Limb (tissue), 2 donors: ENCODE measurements at regions not wholly inside any gene's neighbourhood (a gene's known extent, or its start where the extent isn't known, plus 50 kb on each side); places are given as distances from the start of the nearest gene placed in this dataset.
"Not testable (repeated sequence)": the region's sequence is repeated elsewhere in the genome, so short reads cannot be mapped to it uniquely, and the experiment has no call there.

Experiments used
- DNase-seq, 2 donors: peaks; one replicate each; pipeline ENCODE4 v3.0.0-alpha.2; 2016; ENCODE audit errors: extremely low spot score in 2 of 2

GRCh38 chr5:177863822-177864446 is 81.2 kb upstream of the FAM153A start:
- not testable (repeated sequence) for DNase-seq

GRCh38 chr5:177857642-177858200 is 75.0 kb upstream of the FAM153A start:
- DNase-seq: not testable (repeated sequence)

DNA sequence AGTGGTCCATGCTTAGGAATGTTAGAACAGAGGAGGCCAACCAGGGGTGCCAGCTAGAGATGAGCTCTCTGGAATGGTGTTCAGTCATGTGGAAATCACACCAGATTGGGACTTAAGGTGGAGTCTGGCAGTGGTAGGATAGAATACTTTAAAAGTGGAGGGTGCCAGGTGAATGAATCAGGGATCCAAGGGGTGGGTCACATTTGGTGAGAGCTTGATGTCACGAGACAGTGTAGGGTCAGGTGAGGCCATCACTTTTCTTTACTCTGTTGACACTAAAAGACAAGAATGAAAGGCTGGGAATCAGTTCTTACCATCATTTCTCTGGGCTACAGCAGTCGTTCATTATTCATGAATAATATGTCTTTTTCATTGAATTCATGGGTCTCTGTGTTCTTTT is 73.8 kb upstream of the FAM153A start:
- DNase-seq: not testable (repeated sequence)

GRCh38 chr5:177847914-177848313 is 65.2 kb upstream of the FAM153A start:
- DNase-seq: not testable (repeated sequence)

DNA sequence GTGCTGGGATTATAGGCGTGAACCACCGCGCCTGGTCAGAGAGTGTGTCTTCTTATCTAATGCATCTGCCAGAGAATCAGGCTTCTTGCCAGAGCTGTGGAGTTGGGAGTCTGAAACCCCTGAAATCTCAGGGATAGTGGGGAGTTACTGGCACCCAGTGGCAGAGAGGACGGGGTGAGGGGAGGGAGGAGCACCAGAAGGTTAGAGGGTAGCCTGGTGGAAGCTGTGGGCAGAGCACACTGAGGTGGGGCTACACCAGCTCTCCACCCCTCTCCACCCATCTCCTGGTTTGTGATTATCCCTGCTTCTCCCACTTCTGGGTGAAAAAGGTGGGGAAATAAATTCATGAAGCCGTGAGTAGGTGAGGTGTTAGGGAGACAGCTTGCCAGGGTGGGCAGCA is 63.9 kb upstream of the FAM153A start:
- DNase-seq: not testable (repeated sequence)

GRCh38 chr5:177845906-177846305 is 63.2 kb upstream of the FAM153A start:
- not testable (repeated sequence) for DNase-seq

DNA sequence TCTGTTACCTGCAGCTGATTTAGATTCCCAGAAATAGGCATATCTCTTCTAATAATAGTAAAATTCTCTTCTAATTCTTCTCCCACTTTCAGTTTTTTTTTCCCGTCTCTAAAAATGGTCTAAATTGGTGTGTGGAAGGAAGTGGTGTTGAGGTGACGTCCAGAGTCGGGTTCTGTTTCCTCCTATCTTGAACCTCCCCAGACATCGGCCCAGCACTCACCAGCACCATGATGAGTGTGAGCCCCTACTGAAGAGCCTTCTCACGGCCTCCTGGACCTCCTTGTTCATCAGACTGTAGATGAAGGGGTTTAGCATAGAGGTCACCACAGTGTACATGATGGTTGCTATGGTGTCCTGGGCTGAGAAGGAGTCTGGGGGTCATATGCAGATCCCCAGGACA is 53.5 kb upstream of the FAM153A start:
- not testable (repeated sequence) for DNase-seq
